Nephron progenitor cell (in vitro differentiated cells): ENCODE measurements at regions not wholly inside any gene's neighbourhood (a gene's known extent, or its start where the extent isn't known, plus 50 kb on each side); places are given as distances from the start of the nearest gene placed in this dataset.

ENCODE experiments used
- DNase-seq: peaks from one replicate; pipeline ENCODE4 v3.0.0; 2021
- H3K27ac Mint-ChIP-seq: 2 replicates; pipeline ENCODE4 v1.8.0; 2021; ENCODE audit warnings: mild to moderate bottlenecking, moderate library complexity, mixed read lengths
- H3K27me3 Mint-ChIP-seq: 2 replicates; pipeline ENCODE4 v1.8.0; 2021; ENCODE audit warnings: mild to moderate bottlenecking, low read depth, mixed read lengths; ENCODE audit not compliant: poor library complexity
- H3K36me3 Mint-ChIP-seq: 2 replicates; pipeline ENCODE4 v1.8.0; 2021; ENCODE audit warnings: low read depth, mixed read lengths
- H3K4me1 Mint-ChIP-seq: 2 replicates; pipeline ENCODE4 v1.8.0; 2021; ENCODE audit warnings: mixed read lengths
- H3K4me3 Mint-ChIP-seq: 2 replicates; pipeline ENCODE4 v1.8.0; 2021; ENCODE audit warnings: mild to moderate bottlenecking, moderate library complexity, mixed read lengths
- H3K9me3 Mint-ChIP-seq: 2 replicates; pipeline ENCODE4 v1.8.0; 2021; ENCODE audit warnings: mild to moderate bottlenecking, moderate library complexity, mixed read lengths
- TF ChIP-seq, protein P1 (sequence below): fragments of 200-600 bp; sonication (generic); IDR thresholded peaks from 2 replicates; pipeline ENCODE4 v1.5.0; 2021; ENCODE audit warnings: antibody characterized with exemption

DNA sequence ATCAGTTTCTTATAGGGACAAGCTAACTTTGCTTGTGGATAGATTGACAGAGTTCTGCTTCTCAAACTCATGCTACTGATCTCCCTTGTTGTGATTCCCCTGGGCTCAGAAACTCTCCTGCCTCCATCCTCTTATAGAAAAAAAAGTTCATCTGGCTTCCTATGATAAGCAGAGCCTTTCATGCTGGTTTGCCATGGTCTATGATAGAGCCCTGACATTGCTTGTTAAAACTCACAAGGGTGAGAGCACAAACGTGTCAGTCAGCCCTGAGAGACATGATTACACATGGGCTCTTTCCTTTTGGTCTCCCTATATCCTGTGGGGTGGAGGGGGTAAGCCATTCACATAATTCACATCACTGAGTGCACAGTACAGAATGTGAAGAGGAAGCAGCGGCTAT, 121.8 kb downstream of the TDRD15 start:
- DNase-seq, result no peak
- H3K27ac Mint-ChIP-seq, result no peak overlapping the region
- peaks cover 9% of the 10 kb centered on the region for H3K27me3 Mint-ChIP-seq
- H3K4me1 Mint-ChIP-seq, result peaks cover 3% of the 10 kb centered on the region
- no peak overlapping the region for H3K4me3 Mint-ChIP-seq
- H3K36me3 Mint-ChIP-seq, result no peaks in the 10 kb centered on the region
- TF ChIP-seq, protein P1, sequence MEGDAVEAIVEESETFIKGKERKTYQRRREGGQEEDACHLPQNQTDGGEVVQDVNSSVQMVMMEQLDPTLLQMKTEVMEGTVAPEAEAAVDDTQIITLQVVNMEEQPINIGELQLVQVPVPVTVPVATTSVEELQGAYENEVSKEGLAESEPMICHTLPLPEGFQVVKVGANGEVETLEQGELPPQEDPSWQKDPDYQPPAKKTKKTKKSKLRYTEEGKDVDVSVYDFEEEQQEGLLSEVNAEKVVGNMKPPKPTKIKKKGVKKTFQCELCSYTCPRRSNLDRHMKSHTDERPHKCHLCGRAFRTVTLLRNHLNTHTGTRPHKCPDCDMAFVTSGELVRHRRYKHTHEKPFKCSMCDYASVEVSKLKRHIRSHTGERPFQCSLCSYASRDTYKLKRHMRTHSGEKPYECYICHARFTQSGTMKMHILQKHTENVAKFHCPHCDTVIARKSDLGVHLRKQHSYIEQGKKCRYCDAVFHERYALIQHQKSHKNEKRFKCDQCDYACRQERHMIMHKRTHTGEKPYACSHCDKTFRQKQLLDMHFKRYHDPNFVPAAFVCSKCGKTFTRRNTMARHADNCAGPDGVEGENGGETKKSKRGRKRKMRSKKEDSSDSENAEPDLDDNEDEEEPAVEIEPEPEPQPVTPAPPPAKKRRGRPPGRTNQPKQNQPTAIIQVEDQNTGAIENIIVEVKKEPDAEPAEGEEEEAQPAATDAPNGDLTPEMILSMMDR, result no peak
- peaks cover 8% of the 10 kb centered on the region for H3K9me3 Mint-ChIP-seq

DNA sequence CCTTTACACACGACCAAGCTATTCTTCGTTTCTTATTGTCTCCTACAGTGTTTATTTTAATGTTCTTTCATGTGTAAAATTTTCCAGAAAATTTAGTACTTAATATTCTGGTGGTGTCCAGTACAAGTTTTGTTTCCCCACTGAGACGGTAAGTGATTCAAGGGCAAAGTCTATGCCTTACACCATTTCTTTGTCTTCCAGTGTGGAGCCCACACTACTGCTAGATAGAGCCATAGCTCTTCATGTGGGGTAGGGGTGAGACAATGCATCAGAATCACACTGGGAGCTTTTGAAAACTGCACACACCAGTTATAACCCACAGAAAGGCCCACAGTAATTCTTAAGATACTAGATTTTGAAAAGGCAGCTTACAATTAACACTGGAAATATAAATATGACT, 125.6 kb downstream of the TDRD15 start:
- DNase-seq, result no peak
- peaks cover 9% of the 10 kb centered on the region for H3K27me3 Mint-ChIP-seq
- no peaks in the 10 kb centered on the region for H3K36me3 Mint-ChIP-seq
- H3K4me1 Mint-ChIP-seq, result peaks cover 19% of the 10 kb centered on the region
- H3K27ac Mint-ChIP-seq, result no peak overlapping the region
- TF ChIP-seq, protein P1, result no peak
- no peak overlapping the region for H3K4me3 Mint-ChIP-seq
- H3K9me3 Mint-ChIP-seq, result no peaks in the 10 kb centered on the region

DNA sequence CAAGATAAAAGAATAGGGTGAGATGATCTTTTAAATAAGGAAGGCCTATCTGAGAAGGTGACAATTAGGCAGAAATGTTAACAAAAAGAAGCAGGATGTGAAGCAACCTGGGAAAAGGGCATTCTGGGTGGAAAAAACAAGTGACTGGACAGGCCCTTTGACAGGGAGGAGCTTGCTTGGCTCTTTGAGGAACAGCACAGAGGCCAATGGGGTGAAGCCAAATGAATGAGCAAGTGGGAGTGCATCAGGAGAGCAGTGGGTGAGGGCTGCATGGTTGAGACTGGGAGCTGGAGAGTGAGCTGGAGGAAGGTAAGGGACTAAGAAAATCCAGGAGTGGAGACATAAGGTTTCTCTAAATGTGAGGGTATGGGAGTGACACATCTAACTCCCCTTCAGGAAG, 126.9 kb downstream of the TDRD15 start:
- Mint-ChIP-seq H3K36me3 (no peaks in the 10 kb centered on the region), H3K4me1 (peaks cover 19% of the 10 kb centered on the region), H3K27ac (no peak overlapping the region), H3K4me3 (no peak overlapping the region), H3K27me3 (peaks cover 5% of the 10 kb centered on the region), H3K9me3 (no peaks in the 10 kb centered on the region)
- TF ChIP-seq, protein P1, result no peak
- DNase-seq, result no peak

DNA sequence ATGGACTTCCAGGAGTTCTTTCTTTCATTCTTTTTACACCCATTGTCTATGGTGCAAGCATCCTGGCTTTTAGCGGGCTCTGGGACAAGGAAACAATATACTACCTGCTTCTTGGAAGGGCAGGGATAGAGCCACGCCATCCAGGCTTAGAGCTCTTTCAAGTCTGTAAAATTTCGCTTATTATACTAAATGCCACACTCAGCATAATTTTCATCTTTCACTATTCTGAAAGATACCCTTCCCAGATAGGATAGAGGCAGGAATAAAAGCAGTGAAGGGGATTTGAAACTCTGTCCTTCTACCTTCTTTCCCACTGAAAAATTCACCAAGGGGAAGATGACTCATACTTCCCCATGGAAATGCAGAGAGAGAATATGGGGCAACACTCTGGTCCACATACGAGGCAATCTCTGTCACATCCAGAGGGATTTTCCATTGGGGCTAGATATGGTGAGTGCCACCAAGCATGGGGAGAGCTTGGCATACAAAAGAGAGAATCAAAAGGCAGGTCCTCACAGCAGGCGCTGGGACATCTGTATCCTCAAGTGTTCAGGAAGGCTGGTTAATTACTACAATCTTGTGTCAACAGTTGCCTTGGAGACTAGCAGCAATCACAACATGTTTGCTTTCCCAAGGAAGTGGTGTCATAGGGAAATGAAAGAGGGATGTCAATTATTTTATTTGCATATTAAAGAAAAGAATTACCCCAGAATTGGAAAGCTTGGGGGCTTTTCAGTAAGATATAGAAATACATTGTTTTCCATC, 127.6 kb downstream of the TDRD15 start:
- Mint-ChIP-seq H3K36me3 (no peaks in the 10 kb centered on the region), H3K27ac (no peak overlapping the region), H3K4me3 (no peak overlapping the region), H3K4me1 (peaks cover 19% of the 10 kb centered on the region), H3K27me3 (peaks cover 3% of the 10 kb centered on the region), H3K9me3 (no peaks in the 10 kb centered on the region)
- TF ChIP-seq, protein P1, result no peak
- DNase-seq, result no peak

DNA sequence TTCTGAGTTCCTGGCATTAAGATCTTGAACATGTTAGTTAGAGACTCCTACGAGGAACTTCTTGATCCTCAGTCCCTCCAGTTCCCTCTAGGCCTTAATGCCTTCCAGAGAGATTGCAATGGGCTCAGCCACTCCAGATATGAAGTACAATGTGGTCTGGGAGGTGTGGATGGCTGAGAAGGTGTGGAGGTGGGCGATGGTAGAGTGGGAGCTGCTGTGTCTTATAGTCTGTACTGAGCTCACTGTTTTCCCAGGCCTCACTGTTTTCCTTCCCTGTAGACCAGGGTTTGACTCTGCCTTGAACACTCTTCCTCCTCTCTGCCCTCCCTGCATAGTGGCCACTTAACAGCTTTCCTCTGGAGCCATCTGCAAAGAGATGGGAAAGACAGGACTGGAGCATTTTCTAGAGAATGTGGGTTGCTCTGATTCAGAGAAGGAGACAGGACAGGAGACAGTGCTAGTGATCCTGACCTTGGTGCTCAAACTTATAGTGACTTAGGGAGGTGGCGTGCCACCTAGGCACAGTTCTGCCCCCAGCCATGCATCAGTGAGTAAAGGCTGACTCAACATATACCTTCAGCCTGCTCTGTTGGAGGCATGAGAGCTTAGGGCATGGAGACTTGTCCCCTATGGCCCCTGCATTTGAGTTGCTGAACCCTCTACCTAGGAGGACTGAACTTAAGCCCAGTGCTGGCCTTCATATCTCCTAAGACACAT, 129.7 kb downstream of the TDRD15 start:
- no peaks in the 10 kb centered on the region for H3K27me3 Mint-ChIP-seq
- DNase-seq, result no peak
- H3K27ac Mint-ChIP-seq, result no peak overlapping the region
- H3K9me3 Mint-ChIP-seq, result no peaks in the 10 kb centered on the region
- H3K4me1 Mint-ChIP-seq, result peaks cover 34% of the 10 kb centered on the region
- H3K36me3 Mint-ChIP-seq, result no peaks in the 10 kb centered on the region
- TF ChIP-seq, protein P1, result no peak
- no peak overlapping the region for H3K4me3 Mint-ChIP-seq
